Calu3 (cell line): ENCODE measurements at regions not wholly inside any gene's neighbourhood (a gene's known extent, or its start where the extent isn't known, plus 50 kb on each side); places are given as distances from the start of the nearest gene placed in this dataset.
A peak's percentile ranks its signal among the peaks of the same experiment; 100 is the strongest.
"Not testable (repeated sequence)": the region's sequence is repeated elsewhere in the genome, so short reads cannot be mapped to it uniquely, and the experiment has no call there.

Experiments
- BruUV-seq: library from RNA; stranded (reverse); fragments of 400-500 nt; replicated peaks from 2 replicates; lab custom pipeline; 2021; lab: Mats Ljungman, UMichigan
- CTCF ChIA-PET: fragments of 300-600 bp; sonication (Branson Sonifier 250); formaldehyde crosslinking; loops from one replicate; lab custom pipeline; 2022; ENCODE audit warnings: antibody characterized with exemption; lab: Charles Lee
- DNase-seq: peaks from one replicate; pipeline ENCODE4 v3.0.0; 2022
- H3K27ac Mint-ChIP-seq: one replicate; pipeline ENCODE4 v1.8.0; 2022; ENCODE audit warnings: mixed read lengths; ENCODE audit not compliant: unreplicated experiment
- H3K27me3 Mint-ChIP-seq: one replicate; pipeline ENCODE4 v1.8.0; 2022; ENCODE audit warnings: mixed read lengths; ENCODE audit not compliant: unreplicated experiment
- H3K36me3 Mint-ChIP-seq: one replicate; pipeline ENCODE4 v1.8.0; 2022; ENCODE audit warnings: mild to moderate bottlenecking, moderate library complexity, mixed read lengths; ENCODE audit not compliant: insufficient read depth, unreplicated experiment
- H3K4me1 Mint-ChIP-seq: one replicate; pipeline ENCODE4 v1.8.0; 2022; ENCODE audit warnings: mild to moderate bottlenecking, low read depth, mixed read lengths; ENCODE audit not compliant: unreplicated experiment
- H3K4me3 Mint-ChIP-seq: one replicate; pipeline ENCODE4 v1.8.0; 2022; ENCODE audit warnings: mild to moderate bottlenecking, low read depth, moderate library complexity, mixed read lengths; ENCODE audit not compliant: unreplicated experiment
- H3K9me3 Mint-ChIP-seq: one replicate; pipeline ENCODE4 v1.8.0; 2022; ENCODE audit warnings: low read depth, mixed read lengths; ENCODE audit not compliant: unreplicated experiment
- intact Hi-C: fragments of 100-400 bp; cut with micrococcal nuclease; formaldehyde crosslinking; loops from one replicate; pipeline ENCODE4 v1.10.0; 2022; ENCODE audit not compliant: unreplicated experiment
- TF ChIP-seq, protein P1 (sequence below): fragments of 200-600 bp; IDR thresholded peaks from one replicate; pipeline ENCODE4 v1.8.0; 2022; ENCODE audit warnings: antibody characterized with exemption; ENCODE audit not compliant: unreplicated experiment

GRCh38 chr1:109857702-109858101, 52.9 kb upstream of the CSF1 start:
- CTCF ChIA-PET, H3K36me3 Mint-ChIP-seq, H3K4me1 Mint-ChIP-seq, BruUV-seq, H3K27ac Mint-ChIP-seq, H3K9me3 Mint-ChIP-seq, H3K4me3 Mint-ChIP-seq, DNase-seq, intact Hi-C loops: not testable (repeated sequence)
- peaks cover 18% of the 10 kb centered on the region for H3K27me3 Mint-ChIP-seq

GRCh38 chr1:109855986-109856385, 54.7 kb upstream of the CSF1 start:
- H3K4me3 Mint-ChIP-seq, H3K27ac Mint-ChIP-seq, DNase-seq, BruUV-seq, H3K4me1 Mint-ChIP-seq, H3K9me3 Mint-ChIP-seq, intact Hi-C loops, CTCF ChIA-PET, H3K36me3 Mint-ChIP-seq: not testable (repeated sequence)
- peaks cover 18% of the 10 kb centered on the region for H3K27me3 Mint-ChIP-seq

- BruUV-seq, H3K4me1 Mint-ChIP-seq, intact Hi-C loops, H3K36me3 Mint-ChIP-seq, H3K27me3 Mint-ChIP-seq, H3K4me3 Mint-ChIP-seq, CTCF ChIA-PET, DNase-seq, H3K9me3 Mint-ChIP-seq, H3K27ac Mint-ChIP-seq: not testable (repeated sequence)
These were observed 56.7 kb upstream of the CSF1 start for GRCh38 chr1:109853972-109854371.

DNA sequence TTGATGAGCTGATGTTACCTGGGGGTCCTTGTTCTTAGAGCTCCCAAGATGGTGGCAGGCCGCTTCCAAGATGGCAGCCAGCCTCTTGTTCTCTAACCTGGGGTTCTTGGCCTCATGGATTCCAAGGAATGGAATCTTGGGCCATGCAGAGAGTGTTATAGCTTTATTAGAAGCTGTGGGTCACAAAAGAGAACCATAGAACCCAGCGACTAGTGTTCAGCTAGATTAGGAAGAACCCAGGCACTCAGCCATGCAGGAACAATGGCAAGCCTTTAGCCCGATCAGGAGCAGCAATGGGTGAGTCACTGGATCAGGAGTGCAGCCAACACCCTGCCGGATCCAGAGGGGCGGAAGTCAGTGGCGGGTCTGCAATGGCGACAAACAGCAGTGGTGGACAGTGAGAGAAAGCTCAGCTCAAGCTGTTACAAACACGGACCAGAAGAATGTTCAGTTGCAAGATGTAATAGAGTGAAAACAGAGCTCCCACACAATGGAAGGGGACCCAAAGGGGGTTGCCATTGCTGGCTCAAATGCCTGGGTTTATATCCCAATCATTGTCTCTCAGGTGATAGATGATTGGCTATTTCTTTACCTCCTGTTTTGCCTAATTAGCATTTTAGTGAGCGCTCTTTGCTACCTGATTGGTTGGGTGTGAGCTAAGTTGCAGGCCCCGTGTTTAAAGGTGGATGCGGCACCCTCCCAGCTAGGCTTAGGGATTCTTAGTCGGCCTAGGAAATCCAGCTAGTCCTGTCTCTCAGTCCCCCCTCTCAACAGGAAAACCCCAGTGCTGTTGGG, 58.2 kb upstream of the CSF1 start:
- H3K36me3 Mint-ChIP-seq, CTCF ChIA-PET, H3K27me3 Mint-ChIP-seq, intact Hi-C loops, BruUV-seq, H3K9me3 Mint-ChIP-seq, H3K4me1 Mint-ChIP-seq, H3K4me3 Mint-ChIP-seq, H3K27ac Mint-ChIP-seq: not testable (repeated sequence)
- DNase-seq: peak; percentile 50

DNA sequence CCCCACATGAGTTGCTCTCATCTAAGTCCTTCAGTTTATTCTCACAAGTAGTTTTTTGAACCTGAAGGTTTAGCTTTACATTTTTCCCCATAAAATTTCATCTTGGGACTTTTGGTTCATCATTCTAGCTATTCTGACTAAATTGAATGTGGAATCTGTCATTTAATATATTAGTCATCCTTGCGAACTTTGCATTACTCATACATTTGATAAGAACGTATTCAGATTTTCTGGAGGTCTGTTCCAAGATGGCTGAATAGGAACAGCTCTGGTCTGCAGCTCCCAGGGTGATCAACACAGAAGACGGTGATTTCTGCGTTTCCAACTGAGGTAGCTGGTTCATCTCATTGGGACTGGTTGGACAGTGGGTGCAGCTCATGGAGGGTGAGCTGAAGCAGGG, 59.8 kb upstream of the CSF1 start:
- no TSS peak for BruUV-seq
- no peaks in the 10 kb centered on the region for H3K36me3 Mint-ChIP-seq
- H3K4me3 Mint-ChIP-seq: no peak overlapping the region
- H3K9me3 Mint-ChIP-seq: no peaks in the 10 kb centered on the region
- intact Hi-C loops: no loop called here
- H3K27me3 Mint-ChIP-seq: no peaks in the 10 kb centered on the region
- no peaks in the 10 kb centered on the region for H3K4me1 Mint-ChIP-seq
- CTCF ChIA-PET: no interaction called here
- TF ChIP-seq, protein P1, sequence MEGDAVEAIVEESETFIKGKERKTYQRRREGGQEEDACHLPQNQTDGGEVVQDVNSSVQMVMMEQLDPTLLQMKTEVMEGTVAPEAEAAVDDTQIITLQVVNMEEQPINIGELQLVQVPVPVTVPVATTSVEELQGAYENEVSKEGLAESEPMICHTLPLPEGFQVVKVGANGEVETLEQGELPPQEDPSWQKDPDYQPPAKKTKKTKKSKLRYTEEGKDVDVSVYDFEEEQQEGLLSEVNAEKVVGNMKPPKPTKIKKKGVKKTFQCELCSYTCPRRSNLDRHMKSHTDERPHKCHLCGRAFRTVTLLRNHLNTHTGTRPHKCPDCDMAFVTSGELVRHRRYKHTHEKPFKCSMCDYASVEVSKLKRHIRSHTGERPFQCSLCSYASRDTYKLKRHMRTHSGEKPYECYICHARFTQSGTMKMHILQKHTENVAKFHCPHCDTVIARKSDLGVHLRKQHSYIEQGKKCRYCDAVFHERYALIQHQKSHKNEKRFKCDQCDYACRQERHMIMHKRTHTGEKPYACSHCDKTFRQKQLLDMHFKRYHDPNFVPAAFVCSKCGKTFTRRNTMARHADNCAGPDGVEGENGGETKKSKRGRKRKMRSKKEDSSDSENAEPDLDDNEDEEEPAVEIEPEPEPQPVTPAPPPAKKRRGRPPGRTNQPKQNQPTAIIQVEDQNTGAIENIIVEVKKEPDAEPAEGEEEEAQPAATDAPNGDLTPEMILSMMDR: no peak
- no peak for DNase-seq
- H3K27ac Mint-ChIP-seq: no peak overlapping the region

DNA sequence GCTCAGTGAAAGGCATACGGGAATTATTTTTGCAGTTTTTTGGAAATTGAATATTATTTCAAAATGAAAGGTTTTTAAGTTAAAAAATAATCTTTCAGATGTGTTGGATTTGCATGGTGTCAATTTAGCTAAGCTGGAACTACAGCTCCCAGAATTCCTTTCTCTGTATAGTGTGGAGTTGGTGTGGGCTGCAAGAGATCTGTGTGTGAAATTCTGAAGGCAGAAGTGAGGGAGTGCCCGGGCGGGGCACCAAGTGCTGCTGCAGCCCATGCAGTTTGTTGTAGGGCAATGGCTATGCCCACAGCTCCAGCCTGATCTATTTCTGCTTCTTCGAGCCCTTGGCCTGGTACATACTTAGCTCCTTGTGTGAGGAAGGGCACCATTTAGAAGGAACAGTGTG, 60.5 kb upstream of the CSF1 start:
- intact Hi-C loops: no loop called here
- no TSS peak for BruUV-seq
- Mint-ChIP-seq H3K27me3 (no peaks in the 10 kb centered on the region), H3K4me1 (no peaks in the 10 kb centered on the region), H3K4me3 (no peak overlapping the region), H3K9me3 (no peaks in the 10 kb centered on the region), H3K36me3 (no peaks in the 10 kb centered on the region), H3K27ac (no peak overlapping the region)
- TF ChIP-seq, protein P1: no peak
- no peak for DNase-seq
- CTCF ChIA-PET: no interaction called here
